ENCODE measurements at regions not wholly inside any gene's neighbourhood (a gene's known extent, or its start where the extent isn't known, plus 50 kb on each side); places are given as distances from the start of the nearest gene placed in this dataset.

GRCh38 chr14:54105406-54105805 is 148.8 kb upstream of the BMP4 start:
- no peak for TF ChIP-seq FOXM1 (IDR thresholded peaks at IDR 0.05; ENCODE audit: borderline replicate concordance, low read depth)
- no peak for TF ChIP-seq EP300 (IDR thresholded peaks at IDR 0.05; ENCODE audit: borderline replicate concordance)
- no peak for TF ChIP-seq ZBTB7A (IDR thresholded peaks at IDR 0.05; ENCODE audit: low read depth)
- TF ChIP-seq TAF1 (IDR thresholded peaks at IDR 0.05; ENCODE audit: low read depth) = no peak
- no peak for TF ChIP-seq YY1 (IDR thresholded peaks at IDR 0.05; ENCODE audit: low read depth)
- no peak for TF ChIP-seq EGR1 (IDR thresholded peaks at IDR 0.05)
- no peak for TF ChIP-seq CREB1 (IDR thresholded peaks at IDR 0.05; ENCODE audit: low read depth)
- TF ChIP-seq CEBPB (IDR thresholded peaks at IDR 0.05) = no peak
- TF ChIP-seq TCF12 (IDR thresholded peaks at IDR 0.05; ENCODE audit: low read depth) = no peak
- TF ChIP-seq USF1 (IDR thresholded peaks at IDR 0.05) = no peak
- no peak for TF ChIP-seq MAX (IDR thresholded peaks at IDR 0.05)
- TF ChIP-seq RAD21 (IDR thresholded peaks at IDR 0.05; ENCODE audit: low read depth) = no peak
- no peak for TF ChIP-seq NFIC (IDR thresholded peaks at IDR 0.05)
- TF ChIP-seq REST (IDR thresholded peaks at IDR 0.05; ENCODE audit: low read depth) = no peak
- TF ChIP-seq TEAD4 (IDR thresholded peaks at IDR 0.05) = no peak

- TF ChIP-seq EGR1 (IDR thresholded peaks at IDR 0.05) (no peak), YY1 (IDR thresholded peaks at IDR 0.05; ENCODE audit: low read depth) (no peak), FOXM1 (IDR thresholded peaks at IDR 0.05; ENCODE audit: borderline replicate concordance, low read depth) (no peak), ZBTB7A (IDR thresholded peaks at IDR 0.05; ENCODE audit: low read depth) (no peak), EP300 (IDR thresholded peaks at IDR 0.05; ENCODE audit: borderline replicate concordance) (peak; percentile 39; the same call in 1 of the 2 replicates), RAD21 (IDR thresholded peaks at IDR 0.05; ENCODE audit: low read depth) (no peak), TEAD4 (IDR thresholded peaks at IDR 0.05) (peak; percentile 38; the same call in 1 of the 2 replicates), MAX (IDR thresholded peaks at IDR 0.05) (no peak), TCF12 (IDR thresholded peaks at IDR 0.05; ENCODE audit: low read depth) (peak; percentile 39; the same call in 1 of the 2 replicates), CREB1 (IDR thresholded peaks at IDR 0.05; ENCODE audit: low read depth) (no peak), NFIC (IDR thresholded peaks at IDR 0.05) (peak; percentile 49), CEBPB (IDR thresholded peaks at IDR 0.05) (no peak)
Observed at GRCh38 chr14:54105898-54106297, 149.3 kb upstream of the BMP4 start.

DNA sequence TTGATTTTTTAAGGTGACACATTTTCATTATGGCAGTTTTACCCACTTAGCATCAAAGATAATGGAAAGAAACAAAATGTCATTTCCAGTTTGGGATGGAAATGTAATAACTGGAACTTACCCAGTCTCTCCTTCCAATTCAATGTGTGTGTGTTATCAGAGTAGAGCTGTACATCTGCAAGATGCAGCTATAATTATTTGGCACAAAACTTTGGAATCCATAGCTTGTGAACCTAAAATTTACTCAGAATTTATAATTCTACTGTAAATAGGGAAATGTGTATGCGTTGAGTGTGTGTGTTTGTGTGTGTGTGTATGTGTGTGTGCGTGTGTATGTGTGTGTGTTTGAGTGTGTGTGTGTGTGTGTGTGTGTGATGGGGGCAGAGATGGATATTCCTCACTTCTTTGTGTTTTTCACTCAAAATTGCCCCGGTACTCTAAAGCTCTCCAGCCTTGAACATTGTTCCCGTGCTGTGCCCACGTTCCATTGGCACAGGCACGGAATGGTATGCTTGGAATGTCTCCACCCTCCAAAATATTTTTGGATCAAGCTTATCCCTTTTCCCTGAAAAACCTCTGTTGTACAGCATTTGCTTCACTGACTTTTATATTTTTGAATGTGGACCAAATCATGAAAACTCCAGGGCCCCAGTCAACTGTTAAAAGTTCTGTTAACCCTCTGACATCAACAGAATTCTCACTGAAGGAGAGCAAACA is 150.2 kb upstream of the BMP4 start:
- TF ChIP-seq USF1 (IDR thresholded peaks at IDR 0.05) (no peak), YY1 (IDR thresholded peaks at IDR 0.05; ENCODE audit: low read depth) (no peak), CREB1 (IDR thresholded peaks at IDR 0.05; ENCODE audit: low read depth) (no peak), ZBTB7A (IDR thresholded peaks at IDR 0.05; ENCODE audit: low read depth) (no peak), EGR1 (IDR thresholded peaks at IDR 0.05) (no peak), CEBPB (IDR thresholded peaks at IDR 0.05) (no peak), EP300 (IDR thresholded peaks at IDR 0.05; ENCODE audit: borderline replicate concordance) (peak; percentile 75), TEAD4 (IDR thresholded peaks at IDR 0.05) (peak; percentile 98), MAX (IDR thresholded peaks at IDR 0.05) (peak; percentile 16; the same call in 1 of the 2 replicates), TCF12 (IDR thresholded peaks at IDR 0.05; ENCODE audit: low read depth) (peak; percentile 66), REST (IDR thresholded peaks at IDR 0.05; ENCODE audit: low read depth) (no peak), NFIC (IDR thresholded peaks at IDR 0.05) (peak; percentile 69), RAD21 (IDR thresholded peaks at IDR 0.05; ENCODE audit: low read depth) (peak; percentile 12; the same call in 1 of the 2 replicates), FOXM1 (IDR thresholded peaks at IDR 0.05; ENCODE audit: borderline replicate concordance, low read depth) (peak; percentile 20; the same call in 1 of the 2 replicates), TAF1 (IDR thresholded peaks at IDR 0.05; ENCODE audit: low read depth) (no peak)

- TF ChIP-seq CEBPB (IDR thresholded peaks at IDR 0.05) = no peak
- no peak for TF ChIP-seq TAF1 (IDR thresholded peaks at IDR 0.05; ENCODE audit: low read depth)
- TF ChIP-seq NFIC (IDR thresholded peaks at IDR 0.05) = peak; percentile 18; the same call in 1 of the 2 replicates
- TF ChIP-seq TCF12 (IDR thresholded peaks at IDR 0.05; ENCODE audit: low read depth) = no peak
- peak; percentile 42; the same call in 1 of the 2 replicates for TF ChIP-seq EP300 (IDR thresholded peaks at IDR 0.05; ENCODE audit: borderline replicate concordance)
- TF ChIP-seq TEAD4 (IDR thresholded peaks at IDR 0.05) = 0 out of 2 replicates have a peak, but pooled peaks have one; percentile 27
Observed at GRCh38 chr14:54108481-54109471, 152.2 kb upstream of the BMP4 start.

All from Ishikawa (cell line).